Subcutaneous abdominal adipose tissue (tissue), 5 donors: ENCODE measurements at regions not wholly inside any gene's neighbourhood (a gene's known extent, or its start where the extent isn't known, plus 50 kb on each side); places are given as distances from the start of the nearest gene placed in this dataset.

Source experiments
- H3K27ac ChIP-seq: one replicate; pipeline ENCODE4 v1.7.0; 2013; ENCODE audit warnings: low read depth, mild to moderate bottlenecking, inconsistent platforms, low read length, moderate library complexity
- H3K27me3 ChIP-seq, 5 donors: one replicate each; pipeline ENCODE4 v1.7.0; 2013; ENCODE audit warnings: low read length in 5 of 5, inconsistent platforms in 1 of 5; ENCODE audit not compliant: control insufficient read depth in 5 of 5, insufficient read depth in 4 of 5
- H3K36me3 ChIP-seq, 5 donors: one replicate each; pipeline ENCODE4 v1.7.0; 2013; ENCODE audit warnings: low read length in 5 of 5; ENCODE audit not compliant: control insufficient read depth in 5 of 5, insufficient read depth in 5 of 5
- H3K4me1 ChIP-seq, 5 donors: one replicate each; pipeline ENCODE4 v1.7.0; 2013; ENCODE audit warnings: low read length in 5 of 5, mild to moderate bottlenecking in 3 of 5, moderate library complexity in 1 of 5; ENCODE audit not compliant: control insufficient read depth in 5 of 5, insufficient read depth in 5 of 5
- H3K4me3 ChIP-seq, 5 donors: one replicate each; pipeline ENCODE4 v1.7.0; 2013; ENCODE audit warnings: low read length in 5 of 5, low read depth in 1 of 5
- H3K9ac ChIP-seq, 5 donors: one replicate each; pipeline ENCODE4 v1.7.0; 2013; ENCODE audit warnings: low read length in 5 of 5, mild to moderate bottlenecking in 4 of 5, moderate library complexity in 3 of 5
- H3K9me3 ChIP-seq, 5 donors: one replicate each; pipeline ENCODE4 v1.7.0; 2013; ENCODE audit warnings: low read length in 5 of 5; ENCODE audit not compliant: control insufficient read depth in 5 of 5
- donor health status: healthy.
- donor health status: healthy.
- donor health status: healthy.
- donor health status: healthy.
- donor health status: healthy.

GRCh38 chr3:165526367-165526766 is 310.9 kb downstream of the BCHE start:
- no peaks in the 10 kb centered on the region for H3K27me3 ChIP-seq
- no peaks in the 10 kb centered on the region for H3K36me3 ChIP-seq
- no peak overlapping the region for H3K4me3 ChIP-seq
- H3K4me1 ChIP-seq: no peaks in the 10 kb centered on the region
- H3K9ac ChIP-seq: no peak overlapping the region
- H3K27ac ChIP-seq: no peak overlapping the region
- no peaks in the 10 kb centered on the region for H3K9me3 ChIP-seq

- Histone ChIP-seq H3K9me3 (no peaks in the 10 kb centered on the region), H3K9ac (no peak overlapping the region), H3K4me3 (no peak overlapping the region), H3K4me1 (no peaks in the 10 kb centered on the region), H3K27me3 (no peaks in the 10 kb centered on the region), H3K36me3 (no peaks in the 10 kb centered on the region), H3K27ac (no peak overlapping the region)
Measured at GRCh38 chr3:165523801-165524200, 313.4 kb downstream of the BCHE start.

- Histone ChIP-seq H3K9me3 (no peaks in the 10 kb centered on the region), H3K4me3 (no peak overlapping the region)
Measured at GRCh38 chr3:165522386-165522785, 314.8 kb downstream of the BCHE start.

DNA sequence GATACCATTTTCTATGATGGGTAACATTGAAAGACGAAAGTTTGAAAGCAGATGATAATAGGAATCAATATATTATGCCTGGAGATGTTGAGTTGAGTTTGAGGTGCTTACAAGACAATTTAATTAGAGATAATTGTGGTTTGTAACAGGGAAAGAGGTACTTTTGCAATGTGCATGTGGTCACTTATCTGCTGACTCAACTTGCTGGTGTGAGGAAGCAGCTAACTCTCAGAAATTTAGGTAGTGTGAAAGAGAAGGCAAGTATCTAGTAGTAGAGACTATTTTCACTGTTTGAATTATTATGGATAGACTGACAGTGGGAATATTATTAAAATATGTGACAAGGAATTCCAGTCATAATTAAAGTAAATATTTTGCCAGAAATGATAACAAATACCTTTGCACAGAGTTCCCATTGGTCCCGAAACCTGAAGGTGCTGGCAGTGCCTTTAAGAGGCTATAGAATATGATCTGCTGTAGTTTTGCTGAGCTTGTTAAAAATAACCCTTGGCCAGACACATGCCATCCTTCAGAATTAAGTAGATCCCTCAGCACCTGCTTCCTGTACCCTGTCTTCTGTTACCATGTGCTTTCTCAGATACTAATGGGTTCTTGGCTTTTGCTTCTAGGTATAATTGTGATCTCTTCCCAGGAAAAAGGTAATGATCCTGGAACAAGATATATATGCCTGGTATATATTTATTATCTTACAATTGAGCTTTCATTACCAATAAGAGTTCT is 315.9 kb downstream of the BCHE start:
- H3K27ac ChIP-seq: no peak overlapping the region

More at GRCh38 chr3:165522386-165522785, 314.8 kb downstream of the BCHE start:
- Histone ChIP-seq H3K36me3 (no peaks in the 10 kb centered on the region), H3K9ac (no peak overlapping the region), H3K4me1 (no peaks in the 10 kb centered on the region), H3K27ac (no peak overlapping the region), H3K27me3 (no peaks in the 10 kb centered on the region)

DNA sequence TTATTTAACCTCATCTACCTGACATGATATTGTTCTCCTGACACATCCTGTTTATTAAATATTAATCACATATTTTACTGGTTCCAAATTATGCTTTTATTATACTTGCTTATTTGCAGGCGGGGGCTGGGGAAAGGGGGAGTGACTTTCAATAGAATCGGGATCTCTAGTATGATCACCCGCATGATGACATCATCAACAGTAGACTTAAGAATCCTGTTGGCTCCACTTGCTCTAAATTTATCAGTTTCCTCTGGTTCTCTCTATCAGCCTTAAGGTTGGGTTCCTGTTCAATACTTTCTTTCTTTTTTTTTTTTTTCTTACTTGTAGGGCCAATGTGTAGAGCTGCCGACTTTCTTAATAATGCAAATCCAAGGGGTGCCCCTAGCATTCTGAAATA is 317.5 kb downstream of the BCHE start:
- H3K36me3 ChIP-seq: no peaks in the 10 kb centered on the region
- H3K4me3 ChIP-seq: no peak overlapping the region
- no peak overlapping the region for H3K27ac ChIP-seq
- H3K9ac ChIP-seq: no peak overlapping the region
- no peaks in the 10 kb centered on the region for H3K4me1 ChIP-seq
- no peaks in the 10 kb centered on the region for H3K9me3 ChIP-seq
- no peaks in the 10 kb centered on the region for H3K27me3 ChIP-seq

More for the DNA sequence above, 315.9 kb downstream of the BCHE start:
- Histone ChIP-seq H3K4me3 (no peak overlapping the region), H3K36me3 (no peaks in the 10 kb centered on the region), H3K9ac (no peak overlapping the region), H3K27me3 (no peaks in the 10 kb centered on the region), H3K9me3 (no peaks in the 10 kb centered on the region), H3K4me1 (no peaks in the 10 kb centered on the region)

- H3K27me3 ChIP-seq: no peaks in the 10 kb centered on the region
- no peak overlapping the region for H3K27ac ChIP-seq
- H3K9ac ChIP-seq: no peak overlapping the region
- no peaks in the 10 kb centered on the region for H3K36me3 ChIP-seq
- H3K4me3 ChIP-seq: no peak overlapping the region
- H3K4me1 ChIP-seq: no peaks in the 10 kb centered on the region
- H3K9me3 ChIP-seq: no peaks in the 10 kb centered on the region
Measured at GRCh38 chr3:165518346-165518745, 318.9 kb downstream of the BCHE start.

GRCh38 chr3:165513715-165514701 is 317.8 kb upstream of the SLITRK3 start:
- Histone ChIP-seq H3K27ac (no peak overlapping the region), H3K9me3 (no peaks in the 10 kb centered on the region), H3K4me3 (no peak overlapping the region), H3K27me3 (no peaks in the 10 kb centered on the region), H3K36me3 (no peaks in the 10 kb centered on the region), H3K9ac (no peak overlapping the region), H3K4me1 (no peaks in the 10 kb centered on the region)

- no peak overlapping the region for H3K4me3 ChIP-seq
- H3K36me3 ChIP-seq: no peaks in the 10 kb centered on the region
- H3K9me3 ChIP-seq: peaks cover 0 to 8% (median 0%) of the 10 kb centered on the region in 5 donors
- no peaks in the 10 kb centered on the region for H3K27me3 ChIP-seq
- no peak overlapping the region for H3K9ac ChIP-seq
- peaks cover 0 to 2% (median 0%) of the 10 kb centered on the region in 5 donors for H3K4me1 ChIP-seq
- no peak overlapping the region for H3K27ac ChIP-seq
Measured at GRCh38 chr3:165507576-165507975, 311.4 kb upstream of the SLITRK3 start.

GRCh38 chr3:165507060-165507459 is 310.9 kb upstream of the SLITRK3 start:
- peaks cover 0 to 8% (median 0%) of the 10 kb centered on the region in 5 donors for H3K9me3 ChIP-seq
- no peaks in the 10 kb centered on the region for H3K27me3 ChIP-seq
- H3K9ac ChIP-seq: no peak overlapping the region
- peaks cover 0 to 2% (median 0%) of the 10 kb centered on the region in 5 donors for H3K4me1 ChIP-seq
- no peaks in the 10 kb centered on the region for H3K36me3 ChIP-seq
- H3K4me3 ChIP-seq: no peak overlapping the region
- no peak overlapping the region for H3K27ac ChIP-seq

GRCh38 chr3:165505657-165506056 is 309.5 kb upstream of the SLITRK3 start:
- no peaks in the 10 kb centered on the region for H3K36me3 ChIP-seq
- no peak overlapping the region for H3K4me3 ChIP-seq
- H3K27ac ChIP-seq: no peak overlapping the region
- H3K9me3 ChIP-seq: peaks cover 0 to 8% (median 0%) of the 10 kb centered on the region in 5 donors
- no peaks in the 10 kb centered on the region for H3K27me3 ChIP-seq
- H3K9ac ChIP-seq: no peak overlapping the region
- peaks cover 0 to 2% (median 0%) of the 10 kb centered on the region in 5 donors for H3K4me1 ChIP-seq
